ENCODE measurements at regions not wholly inside any gene's neighbourhood (a gene's known extent, or its start where the extent isn't known, plus 50 kb on each side); places are given as distances from the start of the nearest gene placed in this dataset.

DNA sequence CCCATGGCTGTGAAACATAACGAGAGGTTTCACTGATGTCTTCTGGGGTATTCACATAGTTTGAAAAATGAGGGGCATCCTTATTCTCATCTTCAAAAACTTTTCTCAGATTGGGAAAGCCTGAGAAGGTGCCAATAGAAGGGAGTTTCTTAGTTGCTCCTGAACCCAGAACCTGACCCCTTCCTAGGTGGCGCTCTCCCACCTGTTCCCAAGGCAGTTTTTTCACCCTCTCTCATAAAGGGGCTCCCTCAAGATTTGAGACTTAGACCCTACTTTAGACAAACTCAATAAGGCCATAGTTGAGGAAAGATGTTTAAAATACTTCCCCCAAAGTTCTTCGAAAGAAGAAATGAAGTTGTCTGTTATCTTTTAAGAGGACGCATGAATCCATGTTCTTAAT lies 142.2 kb downstream of the FGF9 start (continued):
- TF ChIP-seq, protein P1, sequence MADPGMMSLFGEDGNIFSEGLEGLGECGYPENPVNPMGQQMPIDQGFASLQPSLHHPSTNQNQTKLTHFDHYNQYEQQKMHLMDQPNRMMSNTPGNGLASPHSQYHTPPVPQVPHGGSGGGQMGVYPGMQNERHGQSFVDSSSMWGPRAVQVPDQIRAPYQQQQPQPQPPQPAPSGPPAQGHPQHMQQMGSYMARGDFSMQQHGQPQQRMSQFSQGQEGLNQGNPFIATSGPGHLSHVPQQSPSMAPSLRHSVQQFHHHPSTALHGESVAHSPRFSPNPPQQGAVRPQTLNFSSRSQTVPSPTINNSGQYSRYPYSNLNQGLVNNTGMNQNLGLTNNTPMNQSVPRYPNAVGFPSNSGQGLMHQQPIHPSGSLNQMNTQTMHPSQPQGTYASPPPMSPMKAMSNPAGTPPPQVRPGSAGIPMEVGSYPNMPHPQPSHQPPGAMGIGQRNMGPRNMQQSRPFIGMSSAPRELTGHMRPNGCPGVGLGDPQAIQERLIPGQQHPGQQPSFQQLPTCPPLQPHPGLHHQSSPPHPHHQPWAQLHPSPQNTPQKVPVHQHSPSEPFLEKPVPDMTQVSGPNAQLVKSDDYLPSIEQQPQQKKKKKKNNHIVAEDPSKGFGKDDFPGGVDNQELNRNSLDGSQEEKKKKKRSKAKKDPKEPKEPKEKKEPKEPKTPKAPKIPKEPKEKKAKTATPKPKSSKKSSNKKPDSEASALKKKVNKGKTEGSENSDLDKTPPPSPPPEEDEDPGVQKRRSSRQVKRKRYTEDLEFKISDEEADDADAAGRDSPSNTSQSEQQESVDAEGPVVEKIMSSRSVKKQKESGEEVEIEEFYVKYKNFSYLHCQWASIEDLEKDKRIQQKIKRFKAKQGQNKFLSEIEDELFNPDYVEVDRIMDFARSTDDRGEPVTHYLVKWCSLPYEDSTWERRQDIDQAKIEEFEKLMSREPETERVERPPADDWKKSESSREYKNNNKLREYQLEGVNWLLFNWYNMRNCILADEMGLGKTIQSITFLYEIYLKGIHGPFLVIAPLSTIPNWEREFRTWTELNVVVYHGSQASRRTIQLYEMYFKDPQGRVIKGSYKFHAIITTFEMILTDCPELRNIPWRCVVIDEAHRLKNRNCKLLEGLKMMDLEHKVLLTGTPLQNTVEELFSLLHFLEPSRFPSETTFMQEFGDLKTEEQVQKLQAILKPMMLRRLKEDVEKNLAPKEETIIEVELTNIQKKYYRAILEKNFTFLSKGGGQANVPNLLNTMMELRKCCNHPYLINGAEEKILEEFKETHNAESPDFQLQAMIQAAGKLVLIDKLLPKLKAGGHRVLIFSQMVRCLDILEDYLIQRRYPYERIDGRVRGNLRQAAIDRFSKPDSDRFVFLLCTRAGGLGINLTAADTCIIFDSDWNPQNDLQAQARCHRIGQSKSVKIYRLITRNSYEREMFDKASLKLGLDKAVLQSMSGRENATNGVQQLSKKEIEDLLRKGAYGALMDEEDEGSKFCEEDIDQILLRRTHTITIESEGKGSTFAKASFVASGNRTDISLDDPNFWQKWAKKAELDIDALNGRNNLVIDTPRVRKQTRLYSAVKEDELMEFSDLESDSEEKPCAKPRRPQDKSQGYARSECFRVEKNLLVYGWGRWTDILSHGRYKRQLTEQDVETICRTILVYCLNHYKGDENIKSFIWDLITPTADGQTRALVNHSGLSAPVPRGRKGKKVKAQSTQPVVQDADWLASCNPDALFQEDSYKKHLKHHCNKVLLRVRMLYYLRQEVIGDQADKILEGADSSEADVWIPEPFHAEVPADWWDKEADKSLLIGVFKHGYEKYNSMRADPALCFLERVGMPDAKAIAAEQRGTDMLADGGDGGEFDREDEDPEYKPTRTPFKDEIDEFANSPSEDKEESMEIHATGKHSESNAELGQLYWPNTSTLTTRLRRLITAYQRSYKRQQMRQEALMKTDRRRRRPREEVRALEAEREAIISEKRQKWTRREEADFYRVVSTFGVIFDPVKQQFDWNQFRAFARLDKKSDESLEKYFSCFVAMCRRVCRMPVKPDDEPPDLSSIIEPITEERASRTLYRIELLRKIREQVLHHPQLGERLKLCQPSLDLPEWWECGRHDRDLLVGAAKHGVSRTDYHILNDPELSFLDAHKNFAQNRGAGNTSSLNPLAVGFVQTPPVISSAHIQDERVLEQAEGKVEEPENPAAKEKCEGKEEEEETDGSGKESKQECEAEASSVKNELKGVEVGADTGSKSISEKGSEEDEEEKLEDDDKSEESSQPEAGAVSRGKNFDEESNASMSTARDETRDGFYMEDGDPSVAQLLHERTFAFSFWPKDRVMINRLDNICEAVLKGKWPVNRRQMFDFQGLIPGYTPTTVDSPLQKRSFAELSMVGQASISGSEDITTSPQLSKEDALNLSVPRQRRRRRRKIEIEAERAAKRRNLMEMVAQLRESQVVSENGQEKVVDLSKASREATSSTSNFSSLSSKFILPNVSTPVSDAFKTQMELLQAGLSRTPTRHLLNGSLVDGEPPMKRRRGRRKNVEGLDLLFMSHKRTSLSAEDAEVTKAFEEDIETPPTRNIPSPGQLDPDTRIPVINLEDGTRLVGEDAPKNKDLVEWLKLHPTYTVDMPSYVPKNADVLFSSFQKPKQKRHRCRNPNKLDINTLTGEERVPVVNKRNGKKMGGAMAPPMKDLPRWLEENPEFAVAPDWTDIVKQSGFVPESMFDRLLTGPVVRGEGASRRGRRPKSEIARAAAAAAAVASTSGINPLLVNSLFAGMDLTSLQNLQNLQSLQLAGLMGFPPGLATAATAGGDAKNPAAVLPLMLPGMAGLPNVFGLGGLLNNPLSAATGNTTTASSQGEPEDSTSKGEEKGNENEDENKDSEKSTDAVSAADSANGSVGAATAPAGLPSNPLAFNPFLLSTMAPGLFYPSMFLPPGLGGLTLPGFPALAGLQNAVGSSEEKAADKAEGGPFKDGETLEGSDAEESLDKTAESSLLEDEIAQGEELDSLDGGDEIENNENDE (IDR thresholded peaks at IDR 0.05; ENCODE audit: insufficient replicate concordance, low read length): no peak
- TF ChIP-seq CREB1 (IDR thresholded peaks at IDR 0.05) (no peak), SIRT6 (IDR thresholded peaks at IDR 0.05; ENCODE audit: low read length) (no peak), TAF1 (IDR thresholded peaks at IDR 0.05; ENCODE audit: low read depth, low read length) (no peak)
